ENCODE measurements at regions not wholly inside any gene's neighbourhood (a gene's known extent, or its start where the extent isn't known, plus 50 kb on each side); places are given as distances from the start of the nearest gene placed in this dataset.

DNA sequence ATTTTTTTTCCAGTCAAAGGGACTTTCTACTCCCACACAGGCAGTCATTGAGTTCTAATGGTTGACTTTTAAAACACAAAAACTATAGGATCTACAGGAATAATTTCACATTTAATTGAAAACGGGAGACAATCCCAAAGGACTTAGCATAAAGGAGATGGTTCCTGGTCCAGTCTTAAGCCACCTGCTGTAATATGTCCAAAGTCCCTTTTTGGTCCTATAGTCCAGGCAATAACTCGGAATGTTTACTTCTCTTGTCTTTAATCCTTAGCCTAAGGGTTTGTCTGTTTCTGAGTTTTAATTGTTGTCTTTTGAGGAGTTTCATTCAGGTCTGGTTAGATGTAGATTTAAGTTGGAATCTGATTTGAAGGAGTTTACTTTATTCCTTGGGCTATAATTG, 184.9 kb downstream of the BAMBI start:
- Histone ChIP-seq H2AFZ (ENCODE audit: low read length) (no peak overlapping the region), H3K79me2 (ENCODE audit: low read length) (no peaks in the 10 kb centered on the region), H3K9me2 (replicated peaks; ENCODE audit: insufficient read depth, low read length) (no peaks in the 10 kb centered on the region), H3K4me2 (ENCODE audit: low read depth, low read length, poor library complexity, severe bottlenecking) (no peak overlapping the region), H3K27ac (ENCODE audit: low read length) (no peak overlapping the region), H3K4me1 (ENCODE audit: low read length) (no peaks in the 10 kb centered on the region), H3K27me3 (ENCODE audit: low read length) (no peaks in the 10 kb centered on the region), H3K36me3 (ENCODE audit: insufficient read depth, low read length) (no peaks in the 10 kb centered on the region), H3K4me3 (ENCODE audit: low read length) (no peak overlapping the region), H3K9me3 (ENCODE audit: low read length) (no peaks in the 10 kb centered on the region), H4K20me1 (ENCODE audit: insufficient read depth, low read depth, low read length) (no peaks in the 10 kb centered on the region), H3K9ac (ENCODE audit: low read length) (no peak overlapping the region)
- DNase-seq: no peak

GRCh38 chr10:28869606-28870201, 192.4 kb downstream of the BAMBI start:
- Histone ChIP-seq H3K36me3 (ENCODE audit: insufficient read depth, low read length) (no peaks in the 10 kb centered on the region), H3K4me1 (ENCODE audit: low read length) (no peaks in the 10 kb centered on the region), H3K9me3 (ENCODE audit: low read length) (no peaks in the 10 kb centered on the region), H3K9ac (ENCODE audit: low read length) (no peak overlapping the region), H4K20me1 (ENCODE audit: insufficient read depth, low read depth, low read length) (no peaks in the 10 kb centered on the region), H3K27ac (ENCODE audit: low read length) (no peak overlapping the region), H3K4me3 (ENCODE audit: low read length) (no peak overlapping the region), H3K9me2 (replicated peaks; ENCODE audit: insufficient read depth, low read length) (no peaks in the 10 kb centered on the region), H3K79me2 (ENCODE audit: low read length) (no peaks in the 10 kb centered on the region), H3K4me2 (ENCODE audit: low read depth, low read length, poor library complexity, severe bottlenecking) (no peak overlapping the region), H2AFZ (ENCODE audit: low read length) (no peak overlapping the region), H3K27me3 (ENCODE audit: low read length) (no peaks in the 10 kb centered on the region)
- DNase-seq: no peak

- Histone ChIP-seq H3K36me3 (ENCODE audit: insufficient read depth, low read length) (no peaks in the 10 kb centered on the region), H3K79me2 (ENCODE audit: low read length) (no peaks in the 10 kb centered on the region), H3K9me3 (ENCODE audit: low read length) (no peaks in the 10 kb centered on the region), H2AFZ (ENCODE audit: low read length) (no peak overlapping the region), H3K9ac (ENCODE audit: low read length) (no peak overlapping the region), H3K4me1 (ENCODE audit: low read length) (no peaks in the 10 kb centered on the region), H4K20me1 (ENCODE audit: insufficient read depth, low read depth, low read length) (no peaks in the 10 kb centered on the region), H3K27ac (ENCODE audit: low read length) (no peak overlapping the region), H3K9me2 (replicated peaks; ENCODE audit: insufficient read depth, low read length) (no peaks in the 10 kb centered on the region), H3K27me3 (ENCODE audit: low read length) (no peaks in the 10 kb centered on the region), H3K4me2 (ENCODE audit: low read depth, low read length, poor library complexity, severe bottlenecking) (no peak overlapping the region), H3K4me3 (ENCODE audit: low read length) (no peak overlapping the region)
- no peak for DNase-seq
Measured at GRCh38 chr10:28871665-28872064, 194.3 kb downstream of the BAMBI start.

GRCh38 chr10:28872587-28873165, 195.4 kb downstream of the BAMBI start:
- Histone ChIP-seq H3K4me3 (ENCODE audit: low read length) (no peak overlapping the region), H3K27me3 (ENCODE audit: low read length) (no peaks in the 10 kb centered on the region), H3K27ac (ENCODE audit: low read length) (no peak overlapping the region), H4K20me1 (ENCODE audit: insufficient read depth, low read depth, low read length) (no peaks in the 10 kb centered on the region), H3K9me2 (replicated peaks; ENCODE audit: insufficient read depth, low read length) (no peaks in the 10 kb centered on the region), H3K9ac (ENCODE audit: low read length) (no peak overlapping the region), H3K36me3 (ENCODE audit: insufficient read depth, low read length) (no peaks in the 10 kb centered on the region), H3K79me2 (ENCODE audit: low read length) (no peaks in the 10 kb centered on the region), H3K9me3 (ENCODE audit: low read length) (no peaks in the 10 kb centered on the region), H3K4me1 (ENCODE audit: low read length) (no peaks in the 10 kb centered on the region), H2AFZ (ENCODE audit: low read length) (no peak overlapping the region), H3K4me2 (ENCODE audit: low read depth, low read length, poor library complexity, severe bottlenecking) (no peak overlapping the region)
- no peak for DNase-seq

GRCh38 chr10:28873540-28873939, 196.2 kb downstream of the BAMBI start:
- H3K36me3 ChIP-seq (ENCODE audit: insufficient read depth, low read length): no peaks in the 10 kb centered on the region
- H3K27ac ChIP-seq (ENCODE audit: low read length): no peak overlapping the region
- H3K9me2 ChIP-seq (replicated peaks; ENCODE audit: insufficient read depth, low read length): no peaks in the 10 kb centered on the region
- no peaks in the 10 kb centered on the region for H3K9me3 ChIP-seq (ENCODE audit: low read length)
- no peaks in the 10 kb centered on the region for H3K27me3 ChIP-seq (ENCODE audit: low read length)
- no peaks in the 10 kb centered on the region for H4K20me1 ChIP-seq (ENCODE audit: insufficient read depth, low read depth, low read length)
- no peaks in the 10 kb centered on the region for H3K79me2 ChIP-seq (ENCODE audit: low read length)
- DNase-seq: no peak
- no peaks in the 10 kb centered on the region for H3K4me1 ChIP-seq (ENCODE audit: low read length)
- no peak overlapping the region for H3K4me3 ChIP-seq (ENCODE audit: low read length)
- H3K9ac ChIP-seq (ENCODE audit: low read length): no peak overlapping the region
- no peak overlapping the region for H3K4me2 ChIP-seq (ENCODE audit: low read depth, low read length, poor library complexity, severe bottlenecking)
- H2AFZ ChIP-seq (ENCODE audit: low read length): no peak overlapping the region

- H2AFZ ChIP-seq (ENCODE audit: low read length): no peak overlapping the region
- H3K27ac ChIP-seq (ENCODE audit: low read length): no peak overlapping the region
- H3K9me3 ChIP-seq (ENCODE audit: low read length): no peaks in the 10 kb centered on the region
- no peak overlapping the region for H3K9ac ChIP-seq (ENCODE audit: low read length)
- H4K20me1 ChIP-seq (ENCODE audit: insufficient read depth, low read depth, low read length): no peaks in the 10 kb centered on the region
- no peaks in the 10 kb centered on the region for H3K4me1 ChIP-seq (ENCODE audit: low read length)
- no peaks in the 10 kb centered on the region for H3K36me3 ChIP-seq (ENCODE audit: insufficient read depth, low read length)
- H3K27me3 ChIP-seq (ENCODE audit: low read length): no peaks in the 10 kb centered on the region
- H3K9me2 ChIP-seq (replicated peaks; ENCODE audit: insufficient read depth, low read length): no peaks in the 10 kb centered on the region
- H3K4me2 ChIP-seq (ENCODE audit: low read depth, low read length, poor library complexity, severe bottlenecking): no peak overlapping the region
- DNase-seq: no peak
- H3K4me3 ChIP-seq (ENCODE audit: low read length): no peak overlapping the region
- no peaks in the 10 kb centered on the region for H3K79me2 ChIP-seq (ENCODE audit: low read length)
Measured at GRCh38 chr10:28874210-28874609, 196.9 kb downstream of the BAMBI start.

- Histone ChIP-seq H3K79me2 (ENCODE audit: low read length) (no peaks in the 10 kb centered on the region), H3K9me3 (ENCODE audit: low read length) (no peaks in the 10 kb centered on the region), H3K4me3 (ENCODE audit: low read length) (no peak overlapping the region), H3K4me1 (ENCODE audit: low read length) (no peaks in the 10 kb centered on the region), H3K9ac (ENCODE audit: low read length) (no peak overlapping the region), H3K4me2 (ENCODE audit: low read depth, low read length, poor library complexity, severe bottlenecking) (no peak overlapping the region), H4K20me1 (ENCODE audit: insufficient read depth, low read depth, low read length) (no peaks in the 10 kb centered on the region), H3K27me3 (ENCODE audit: low read length) (no peaks in the 10 kb centered on the region), H3K9me2 (replicated peaks; ENCODE audit: insufficient read depth, low read length) (no peaks in the 10 kb centered on the region), H2AFZ (ENCODE audit: low read length) (no peak overlapping the region), H3K36me3 (ENCODE audit: insufficient read depth, low read length) (no peaks in the 10 kb centered on the region), H3K27ac (ENCODE audit: low read length) (no peak overlapping the region)
- no peak for DNase-seq
Measured at GRCh38 chr10:28875549-28876081, 198.3 kb downstream of the BAMBI start.

DNA sequence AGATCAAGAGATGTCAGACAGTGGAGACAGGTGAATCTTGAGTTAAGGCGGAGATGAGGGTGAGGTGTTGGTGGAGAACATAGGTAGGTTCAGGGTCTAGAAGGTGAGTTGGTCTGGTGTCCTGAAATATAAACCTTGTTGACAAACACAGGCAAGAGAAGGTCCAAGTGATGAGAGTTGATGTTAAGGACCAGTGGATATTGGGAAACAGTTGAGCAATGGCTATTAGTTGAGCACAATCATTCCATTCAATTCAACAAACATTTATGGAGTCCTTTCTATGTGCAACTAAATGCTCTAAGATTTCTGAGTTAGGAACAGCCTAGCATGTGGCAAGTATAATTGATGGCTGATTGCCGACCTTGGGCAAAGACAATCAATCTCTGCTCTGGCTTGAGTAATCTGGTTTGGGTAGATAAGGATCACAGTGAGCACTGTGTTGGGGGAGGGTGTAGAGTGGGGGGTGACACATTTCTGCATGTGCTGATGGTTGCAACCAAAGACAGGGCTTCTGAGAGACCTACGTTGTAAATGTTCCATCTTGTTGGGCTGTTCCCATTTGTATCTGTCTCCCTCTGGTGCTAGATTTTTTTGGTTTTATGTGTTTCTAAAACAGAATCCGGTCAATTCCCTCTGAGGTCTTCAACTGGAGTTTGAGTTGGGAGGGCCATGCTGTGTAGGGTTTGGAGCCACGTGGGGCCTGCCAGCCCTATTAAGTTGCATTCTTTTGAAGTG, 201.1 kb downstream of the BAMBI start:
- H3K79me2 ChIP-seq (ENCODE audit: low read length): no peaks in the 10 kb centered on the region
- H3K9ac ChIP-seq (ENCODE audit: low read length): no peak overlapping the region
- H3K4me1 ChIP-seq (ENCODE audit: low read length): no peaks in the 10 kb centered on the region
- no peaks in the 10 kb centered on the region for H3K27me3 ChIP-seq (ENCODE audit: low read length)
- H3K27ac ChIP-seq (ENCODE audit: low read length): no peak overlapping the region
- H4K20me1 ChIP-seq (ENCODE audit: insufficient read depth, low read depth, low read length): no peaks in the 10 kb centered on the region
- H2AFZ ChIP-seq (ENCODE audit: low read length): no peak overlapping the region
- no peak for DNase-seq
- no peaks in the 10 kb centered on the region for H3K9me3 ChIP-seq (ENCODE audit: low read length)
- no peaks in the 10 kb centered on the region for H3K36me3 ChIP-seq (ENCODE audit: insufficient read depth, low read length)
- H3K4me2 ChIP-seq (ENCODE audit: low read depth, low read length, poor library complexity, severe bottlenecking): no peak overlapping the region
- H3K9me2 ChIP-seq (replicated peaks; ENCODE audit: insufficient read depth, low read length): no peaks in the 10 kb centered on the region
- no peak overlapping the region for H3K4me3 ChIP-seq (ENCODE audit: low read length)

All from Karpas-422 (cell line).